ENCODE measurements at regions not wholly inside any gene's neighbourhood (a gene's known extent, or its start where the extent isn't known, plus 50 kb on each side); places are given as distances from the start of the nearest gene placed in this dataset.

DNA sequence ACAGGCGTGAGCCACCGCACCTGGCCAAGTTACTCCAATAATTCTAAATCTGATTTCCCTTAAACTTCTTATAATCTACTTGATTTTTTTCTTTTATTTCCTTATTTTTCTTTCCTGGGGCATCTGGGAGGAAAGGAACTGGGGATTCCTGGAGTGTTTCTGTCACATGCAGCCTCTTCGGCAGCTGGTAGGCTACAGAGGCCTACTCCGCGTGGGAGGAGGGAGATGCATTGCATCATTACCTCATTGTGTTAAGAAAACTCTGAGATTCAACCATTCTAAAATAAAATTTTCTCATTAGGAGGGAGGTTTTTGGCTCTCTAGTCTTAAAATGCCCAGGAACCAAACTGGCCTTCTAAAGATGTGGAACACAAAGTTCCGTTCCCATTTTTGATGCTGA is 64.0 kb downstream of the SOX9 start:
- DNase-seq (ENCODE audit: low spot score) = peak; percentile 20
- Histone ChIP-seq H3K4me1 (ENCODE audit: insufficient read depth, low read length, poor library complexity, severe bottlenecking) (peaks cover 15% of the 10 kb centered on the region), H3K9me3 (ENCODE audit: low read depth, low read length, poor library complexity, severe bottlenecking) (no peaks in the 10 kb centered on the region), H3K27ac (ENCODE audit: low read depth, low read length, poor library complexity, severe bottlenecking) (no peak overlapping the region), H3K27me3 (replicated peaks; ENCODE audit: insufficient read depth, low read depth, low read length, poor library complexity) (no peaks in the 10 kb centered on the region), H3K36me3 (ENCODE audit: insufficient read depth, low read length, poor library complexity, severe bottlenecking) (no peaks in the 10 kb centered on the region), H3K4me3 (ENCODE audit: low read depth, low read length, poor library complexity, severe bottlenecking) (no peak overlapping the region)
- TF ChIP-seq EZH2 (IDR thresholded peaks at IDR 0.05; ENCODE audit: borderline replicate concordance, low read depth, low read length, poor library complexity, severe bottlenecking) = no peak
- TF ChIP-seq, protein P1, sequence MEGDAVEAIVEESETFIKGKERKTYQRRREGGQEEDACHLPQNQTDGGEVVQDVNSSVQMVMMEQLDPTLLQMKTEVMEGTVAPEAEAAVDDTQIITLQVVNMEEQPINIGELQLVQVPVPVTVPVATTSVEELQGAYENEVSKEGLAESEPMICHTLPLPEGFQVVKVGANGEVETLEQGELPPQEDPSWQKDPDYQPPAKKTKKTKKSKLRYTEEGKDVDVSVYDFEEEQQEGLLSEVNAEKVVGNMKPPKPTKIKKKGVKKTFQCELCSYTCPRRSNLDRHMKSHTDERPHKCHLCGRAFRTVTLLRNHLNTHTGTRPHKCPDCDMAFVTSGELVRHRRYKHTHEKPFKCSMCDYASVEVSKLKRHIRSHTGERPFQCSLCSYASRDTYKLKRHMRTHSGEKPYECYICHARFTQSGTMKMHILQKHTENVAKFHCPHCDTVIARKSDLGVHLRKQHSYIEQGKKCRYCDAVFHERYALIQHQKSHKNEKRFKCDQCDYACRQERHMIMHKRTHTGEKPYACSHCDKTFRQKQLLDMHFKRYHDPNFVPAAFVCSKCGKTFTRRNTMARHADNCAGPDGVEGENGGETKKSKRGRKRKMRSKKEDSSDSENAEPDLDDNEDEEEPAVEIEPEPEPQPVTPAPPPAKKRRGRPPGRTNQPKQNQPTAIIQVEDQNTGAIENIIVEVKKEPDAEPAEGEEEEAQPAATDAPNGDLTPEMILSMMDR (conservative IDR thresholded peaks at IDR 0.05; ENCODE audit: low read depth, low read length) = no peak
- no TSS peak for BruUV-seq (replicated peaks)
- ChIA-PET POLR2A (ENCODE audit: low non-redundant PET) (no interaction called here), CTCF (no interaction called here)
- intact Hi-C loops (cut with micrococcal nuclease; ENCODE audit: unreplicated experiment) = no loop called here

DNA sequence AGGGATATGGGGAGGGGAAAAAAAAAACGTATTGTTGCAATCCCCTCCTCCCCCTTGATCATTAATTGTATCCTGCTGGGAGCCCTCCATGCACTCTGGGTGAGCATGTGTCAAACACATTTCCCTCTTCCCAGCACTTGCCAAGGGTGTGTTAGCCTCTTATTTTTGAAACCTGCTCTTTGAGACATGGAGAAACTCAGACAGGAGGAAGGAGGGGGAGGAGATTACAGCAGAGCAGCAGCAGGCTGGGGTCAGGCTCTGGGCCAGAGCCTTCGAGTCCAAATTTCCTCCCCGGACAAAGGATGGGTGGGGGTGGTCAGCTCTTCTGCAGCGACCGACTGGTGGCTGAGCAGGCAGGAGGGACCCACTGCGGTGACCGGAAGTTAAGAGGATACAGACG is 64.7 kb downstream of the SOX9 start:
- H3K36me3 ChIP-seq (ENCODE audit: insufficient read depth, low read length, poor library complexity, severe bottlenecking) = no peaks in the 10 kb centered on the region
- no peak for DNase-seq (ENCODE audit: low spot score)
- H3K27me3 ChIP-seq (replicated peaks; ENCODE audit: insufficient read depth, low read depth, low read length, poor library complexity) = no peaks in the 10 kb centered on the region
- BruUV-seq (replicated peaks) = no TSS peak
- no peaks in the 10 kb centered on the region for H3K9me3 ChIP-seq (ENCODE audit: low read depth, low read length, poor library complexity, severe bottlenecking)
- ChIA-PET CTCF (no interaction called here), POLR2A (ENCODE audit: low non-redundant PET) (interaction anchor here (0.7 kb wide), 1 partner anchor 20 kb away, joined by 3 read pairs; no protein-coding TSS in a partner anchor)
- no peak overlapping the region for H3K4me3 ChIP-seq (ENCODE audit: low read depth, low read length, poor library complexity, severe bottlenecking)
- peaks cover 15% of the 10 kb centered on the region for H3K4me1 ChIP-seq (ENCODE audit: insufficient read depth, low read length, poor library complexity, severe bottlenecking)
- intact Hi-C loops (cut with micrococcal nuclease; ENCODE audit: unreplicated experiment) = no loop called here
- no peak overlapping the region for H3K27ac ChIP-seq (ENCODE audit: low read depth, low read length, poor library complexity, severe bottlenecking)
- TF ChIP-seq EZH2 (IDR thresholded peaks at IDR 0.05; ENCODE audit: borderline replicate concordance, low read depth, low read length, poor library complexity, severe bottlenecking) = no peak
- TF ChIP-seq, protein P1 (conservative IDR thresholded peaks at IDR 0.05; ENCODE audit: low read depth, low read length) = no peak

DNA sequence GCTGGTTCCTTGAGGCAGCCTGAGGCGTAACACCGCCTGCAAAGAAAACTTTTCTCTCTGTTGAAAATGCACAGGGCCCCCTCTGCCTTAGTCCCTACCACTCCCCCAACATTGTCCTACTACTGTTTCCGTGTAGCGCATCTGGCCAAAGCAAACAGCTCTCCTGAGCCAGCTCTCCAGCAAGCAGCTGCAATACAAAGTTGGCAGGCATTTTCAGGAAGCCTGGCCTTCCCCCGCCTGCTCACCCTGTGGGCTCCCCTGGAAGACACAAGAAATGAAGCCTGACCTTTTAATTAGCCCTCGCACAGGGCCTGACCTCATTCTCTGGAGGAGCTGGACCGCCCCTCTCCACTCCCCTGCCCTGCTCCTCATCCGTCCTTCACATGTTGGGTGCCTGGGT is 66.7 kb downstream of the SOX9 start:
- H3K4me1 ChIP-seq (ENCODE audit: insufficient read depth, low read length, poor library complexity, severe bottlenecking) = peaks cover 11% of the 10 kb centered on the region
- H3K36me3 ChIP-seq (ENCODE audit: insufficient read depth, low read length, poor library complexity, severe bottlenecking) = no peaks in the 10 kb centered on the region
- TF ChIP-seq, protein P1 (conservative IDR thresholded peaks at IDR 0.05; ENCODE audit: low read depth, low read length) = no peak
- TF ChIP-seq EZH2 (IDR thresholded peaks at IDR 0.05; ENCODE audit: borderline replicate concordance, low read depth, low read length, poor library complexity, severe bottlenecking) = no peak
- H3K27ac ChIP-seq (ENCODE audit: low read depth, low read length, poor library complexity, severe bottlenecking) = no peak overlapping the region
- no peak overlapping the region for H3K4me3 ChIP-seq (ENCODE audit: low read depth, low read length, poor library complexity, severe bottlenecking)
- H3K27me3 ChIP-seq (replicated peaks; ENCODE audit: insufficient read depth, low read depth, low read length, poor library complexity) = no peaks in the 10 kb centered on the region
- intact Hi-C loops (cut with micrococcal nuclease; ENCODE audit: unreplicated experiment) = no loop called here
- ChIA-PET POLR2A (ENCODE audit: low non-redundant PET) (no interaction called here), CTCF (no interaction called here)
- H3K9me3 ChIP-seq (ENCODE audit: low read depth, low read length, poor library complexity, severe bottlenecking) = no peaks in the 10 kb centered on the region
- no peak for DNase-seq (ENCODE audit: low spot score)
- no TSS peak for BruUV-seq (replicated peaks)

Data from A673 (cell line).